Prostate gland (tissue), 2 donors: ENCODE measurements at regions not wholly inside any gene's neighbourhood (a gene's known extent, or its start where the extent isn't known, plus 50 kb on each side); places are given as distances from the start of the nearest gene placed in this dataset.

ENCODE experiments used
- POLR2AphosphoS5 ChIP-seq: sonication (generic); formaldehyde crosslinking; IDR thresholded peaks from one replicate; pipeline ENCODE4 v1.6.1; 2017; ENCODE audit warnings: antibody characterized with exemption
- TF ChIP-seq, protein P1 (sequence below), 4 experiments: fragments of 200-600 bp in 2 of 4; fragments of 450-650 bp in 2 of 4; sonication (generic) in 2 of 4; IDR thresholded peaks; 1 replicate in 3 of 4; 2 replicates in 1 of 4; pipeline ENCODE4 v1.5.1; 2016 to 2019; ENCODE audit warnings: antibody characterized with exemption in 4 of 4, mild to moderate bottlenecking in 2 of 4, moderate library complexity in 2 of 4

- TF ChIP-seq, protein P1, sequence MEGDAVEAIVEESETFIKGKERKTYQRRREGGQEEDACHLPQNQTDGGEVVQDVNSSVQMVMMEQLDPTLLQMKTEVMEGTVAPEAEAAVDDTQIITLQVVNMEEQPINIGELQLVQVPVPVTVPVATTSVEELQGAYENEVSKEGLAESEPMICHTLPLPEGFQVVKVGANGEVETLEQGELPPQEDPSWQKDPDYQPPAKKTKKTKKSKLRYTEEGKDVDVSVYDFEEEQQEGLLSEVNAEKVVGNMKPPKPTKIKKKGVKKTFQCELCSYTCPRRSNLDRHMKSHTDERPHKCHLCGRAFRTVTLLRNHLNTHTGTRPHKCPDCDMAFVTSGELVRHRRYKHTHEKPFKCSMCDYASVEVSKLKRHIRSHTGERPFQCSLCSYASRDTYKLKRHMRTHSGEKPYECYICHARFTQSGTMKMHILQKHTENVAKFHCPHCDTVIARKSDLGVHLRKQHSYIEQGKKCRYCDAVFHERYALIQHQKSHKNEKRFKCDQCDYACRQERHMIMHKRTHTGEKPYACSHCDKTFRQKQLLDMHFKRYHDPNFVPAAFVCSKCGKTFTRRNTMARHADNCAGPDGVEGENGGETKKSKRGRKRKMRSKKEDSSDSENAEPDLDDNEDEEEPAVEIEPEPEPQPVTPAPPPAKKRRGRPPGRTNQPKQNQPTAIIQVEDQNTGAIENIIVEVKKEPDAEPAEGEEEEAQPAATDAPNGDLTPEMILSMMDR (IDR thresholded peaks at IDR 0.05) = no peak
- TF ChIP-seq POLR2AphosphoS5 = no peak
These were observed 215.9 kb upstream of the MKLN1 start for GRCh38 chr7:131111792-131112191.
